Hepatocyte (in vitro differentiated cells): ENCODE measurements at regions not wholly inside any gene's neighbourhood (a gene's known extent, or its start where the extent isn't known, plus 50 kb on each side); places are given as distances from the start of the nearest gene placed in this dataset.
A peak's percentile ranks its signal among the peaks of the same experiment; 100 is the strongest.

Experiments
- DNase-seq: peaks from one replicate; pipeline ENCODE4 v3.0.0-alpha.2; 2016; ENCODE audit warnings: low spot score
- H2AFZ ChIP-seq: fragments of 200-600 bp; sonication (generic); 2 replicates; pipeline ENCODE4 v1.6.0; 2016; ENCODE audit warnings: antibody characterized with exemption, mild to moderate bottlenecking
- H3K27ac ChIP-seq: fragments of 200-600 bp; sonication (generic); 2 replicates; pipeline ENCODE4 v1.5.1; 2016; ENCODE audit warnings: mild to moderate bottlenecking
- H3K27me3 ChIP-seq: fragments of 200-600 bp; sonication (generic); 2 replicates; pipeline ENCODE4 v1.6.1; 2016
- H3K36me3 ChIP-seq: fragments of 200-600 bp; sonication (generic); replicated peaks from 2 replicates; pipeline ENCODE4 v1.5.1; 2016; ENCODE audit warnings: low read depth; ENCODE audit not compliant: insufficient read depth
- H3K4me1 ChIP-seq: fragments of 200-600 bp; sonication (generic); 2 replicates; pipeline ENCODE4 v1.5.1; 2016; ENCODE audit warnings: mild to moderate bottlenecking, moderate library complexity; ENCODE audit not compliant: insufficient read depth
- H3K4me2 ChIP-seq: fragments of 200-600 bp; sonication (generic); 2 replicates; pipeline ENCODE4 v1.6.0; 2016
- H3K4me3 ChIP-seq: fragments of 200-600 bp; sonication (generic); 2 replicates; pipeline ENCODE4 v1.5.1; 2016; ENCODE audit warnings: mild to moderate bottlenecking
- H3K79me2 ChIP-seq: fragments of 200-600 bp; sonication (generic); 2 replicates; pipeline ENCODE4 v1.6.0; 2017; ENCODE audit warnings: mild to moderate bottlenecking
- H3K9me2 ChIP-seq: fragments of 200-600 bp; sonication (generic); replicated peaks from 2 replicates; pipeline ENCODE4 v1.6.0; 2017; ENCODE audit warnings: mild to moderate bottlenecking; ENCODE audit not compliant: insufficient read depth
- H3K9me3 ChIP-seq: fragments of 200-600 bp; sonication (generic); 2 replicates; pipeline ENCODE4 v1.5.1; 2016; ENCODE audit warnings: low read depth, mild to moderate bottlenecking
- H4K20me1 ChIP-seq: fragments of 200-600 bp; sonication (generic); 2 replicates; pipeline ENCODE4 v1.6.0; 2016; ENCODE audit warnings: mild to moderate bottlenecking; ENCODE audit not compliant: insufficient read depth, poor library complexity, severe bottlenecking
- CTCF ChIP-seq: fragments of 200-600 bp; sonication (generic); IDR thresholded peaks from 2 replicates; pipeline ENCODE4 v1.5.1; 2016; ENCODE audit warnings: antibody characterized with exemption, mild to moderate bottlenecking; ENCODE audit not compliant: poor library complexity
- EZH2 ChIP-seq: fragments of 200-600 bp; sonication (generic); IDR thresholded peaks from 2 replicates; pipeline ENCODE4 v1.6.1; 2016; ENCODE audit warnings: antibody characterized with exemption, mild to moderate bottlenecking, borderline replicate concordance
- EZH2phosphoT487 ChIP-seq: fragments of 200-600 bp; sonication (generic); IDR thresholded peaks from one replicate; pipeline ENCODE4 v1.6.1; 2018; ENCODE audit warnings: antibody characterized with exemption, mild to moderate bottlenecking, low read depth, moderate library complexity; ENCODE audit not compliant: unreplicated experiment, severe bottlenecking
- WGBS: methylation state at CpG from one replicate; pipeline ENCODE4 v1.1.6; 2016; ENCODE audit warnings: low lambda C conversion rate; ENCODE audit errors: missing lambda C conversion rate; 5-methylcytosine and 5-hydroxymethylcytosine counted together

- no peak overlapping the region for H2AFZ ChIP-seq
- DNase-seq, result peak; percentile 83
- TF ChIP-seq EZH2, result no peak
- no peak for TF ChIP-seq EZH2phosphoT487
- no peak for TF ChIP-seq CTCF
- no peak overlapping the region for H3K4me3 ChIP-seq
- H3K4me2 ChIP-seq, result peak overlapping the region; percentile 62
- H3K36me3 ChIP-seq, result no peaks in the 10 kb centered on the region
- no peaks in the 10 kb centered on the region for H3K27me3 ChIP-seq
- 55% methylated on average over 35 of the region's 36 CpGs for WGBS
- H3K9me2 ChIP-seq, result no peaks in the 10 kb centered on the region
- peaks cover 7% of the 10 kb centered on the region for H3K4me1 ChIP-seq
- H3K9me3 ChIP-seq, result no peaks in the 10 kb centered on the region
- no peaks in the 10 kb centered on the region for H3K79me2 ChIP-seq
- no peaks in the 10 kb centered on the region for H4K20me1 ChIP-seq
- peak overlapping the region; percentile 79 for H3K27ac ChIP-seq
These were observed 199.8 kb downstream of the RBM19 start for GRCh38 chr12:113766131-113766878.

DNA sequence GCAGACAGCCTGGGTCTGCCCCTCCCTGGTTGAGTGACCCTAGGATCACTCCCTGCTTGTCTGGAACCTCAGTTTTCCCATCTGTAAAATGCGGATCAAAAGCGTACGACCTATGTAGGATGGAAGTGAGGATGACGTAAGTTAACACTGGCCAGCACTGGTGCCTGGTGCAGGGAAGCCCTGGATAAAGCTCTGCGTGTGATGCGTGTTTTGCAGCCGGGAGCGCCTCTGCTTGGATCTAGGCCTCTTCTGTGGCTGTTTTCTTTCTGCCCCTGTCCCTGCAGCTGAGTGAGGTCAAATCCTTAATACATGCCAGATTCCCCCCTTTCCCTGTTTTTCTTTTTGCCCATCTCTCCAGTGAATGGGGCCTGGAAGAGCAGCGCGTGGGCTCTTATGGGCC is 201.5 kb downstream of the RBM19 start:
- Histone ChIP-seq H3K4me1 (peaks cover 7% of the 10 kb centered on the region), H3K36me3 (no peaks in the 10 kb centered on the region), H3K79me2 (no peaks in the 10 kb centered on the region), H2AFZ (no peak overlapping the region), H3K27me3 (no peaks in the 10 kb centered on the region), H4K20me1 (no peaks in the 10 kb centered on the region), H3K4me3 (no peak overlapping the region), H3K4me2 (no peak overlapping the region), H3K9me2 (no peaks in the 10 kb centered on the region), H3K9me3 (no peaks in the 10 kb centered on the region), H3K27ac (no peak overlapping the region)
- TF ChIP-seq CTCF, result no peak
- no peak for TF ChIP-seq EZH2phosphoT487
- no peak for TF ChIP-seq EZH2
- WGBS, result 83% methylated on average over 10 of the region's 10 CpGs
- DNase-seq, result peak; percentile 22

DNA sequence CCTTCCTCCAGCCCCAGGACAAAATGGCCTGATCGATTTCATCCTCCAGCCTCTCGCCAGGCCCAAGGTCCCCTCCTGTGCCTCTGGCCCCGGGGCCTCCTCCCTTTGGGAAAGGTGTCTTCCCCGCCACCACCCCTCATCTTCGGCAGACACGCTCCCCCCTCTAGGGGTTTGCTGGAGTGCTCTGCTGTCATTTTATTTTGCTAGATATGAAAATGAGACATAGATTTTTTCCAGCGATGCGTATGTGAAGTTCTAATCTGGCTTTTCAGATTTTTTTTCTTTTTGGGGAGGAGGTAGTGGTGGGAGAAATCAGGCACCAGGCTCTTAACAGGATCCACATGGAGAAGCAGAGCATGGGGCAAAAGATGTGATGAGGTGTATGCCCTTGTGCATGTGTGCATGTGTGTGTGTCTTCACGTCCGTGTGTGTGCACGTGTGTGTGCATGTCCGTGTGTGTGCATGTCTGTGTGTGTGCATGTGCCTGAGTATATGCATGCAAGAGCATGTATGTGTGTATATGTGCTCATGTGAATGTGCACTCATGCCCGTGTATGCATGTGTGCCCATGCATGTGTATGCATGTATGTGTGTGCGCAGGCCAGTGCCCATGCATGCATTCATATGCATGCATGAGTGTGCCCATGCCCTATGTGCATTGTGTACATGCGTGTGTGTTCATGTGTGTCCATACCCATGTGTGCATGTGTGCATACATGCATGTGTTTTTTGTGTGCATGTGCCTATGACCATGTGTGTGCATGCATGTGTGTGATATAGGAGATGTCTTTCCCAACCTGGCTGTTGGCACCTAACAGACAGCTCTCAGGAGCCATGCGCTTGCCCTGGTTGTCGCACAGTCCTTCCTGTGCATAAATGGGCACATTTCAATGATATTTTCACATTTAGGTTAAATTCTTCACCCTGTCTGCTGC is 203.0 kb downstream of the RBM19 start:
- Histone ChIP-seq H3K36me3 (no peaks in the 10 kb centered on the region), H3K9me2 (no peaks in the 10 kb centered on the region), H3K79me2 (no peaks in the 10 kb centered on the region), H2AFZ (no peak overlapping the region), H3K4me1 (peaks cover 7% of the 10 kb centered on the region), H3K27ac (no peak overlapping the region), H3K9me3 (no peaks in the 10 kb centered on the region), H3K4me3 (no peak overlapping the region), H3K4me2 (no peak overlapping the region), H3K27me3 (no peaks in the 10 kb centered on the region), H4K20me1 (no peaks in the 10 kb centered on the region)
- TF ChIP-seq EZH2 (no peak), CTCF (no peak), EZH2phosphoT487 (no peak)
- DNase-seq, result no peak
- WGBS, result 80% methylated on average over 17 of the region's 17 CpGs
